ENCODE measurements at regions not wholly inside any gene's neighbourhood (a gene's known extent, or its start where the extent isn't known, plus 50 kb on each side); places are given as distances from the start of the nearest gene placed in this dataset.

GRCh38 chr7:112868609-112869008 lies 78.4 kb upstream of the TMEM168 start:
- Histone ChIP-seq H3K4me3 (ENCODE audit: low read length) (no peak overlapping the region), H3K9me3 (ENCODE audit: control insufficient read depth, low read depth, low read length) (peaks cover 9% of the 10 kb centered on the region), H3K36me3 (ENCODE audit: control insufficient read depth, insufficient read depth, low read length) (peaks cover 4% of the 10 kb centered on the region), H3K27ac (ENCODE audit: low read length) (no peak overlapping the region), H3K4me1 (ENCODE audit: control insufficient read depth, insufficient read depth, low read length) (no peaks in the 10 kb centered on the region), H3K27me3 (ENCODE audit: control insufficient read depth, insufficient read depth, low read length) (no peaks in the 10 kb centered on the region)
- DNase-seq, result no peak
- no CpG with 5 or more reads among the region's 4 CpGs for WGBS (ENCODE audit: insufficient coverage, low lambda C conversion rate)

GRCh38 chr7:112866424-112866823 lies 76.2 kb upstream of the TMEM168 start:
- Histone ChIP-seq H3K9me3 (ENCODE audit: control insufficient read depth, low read depth, low read length) (peaks cover 9% of the 10 kb centered on the region), H3K27me3 (ENCODE audit: control insufficient read depth, insufficient read depth, low read length) (no peaks in the 10 kb centered on the region), H3K27ac (ENCODE audit: low read length) (no peak overlapping the region), H3K36me3 (ENCODE audit: control insufficient read depth, insufficient read depth, low read length) (peaks cover 6% of the 10 kb centered on the region), H3K4me3 (ENCODE audit: low read length) (no peak overlapping the region), H3K4me1 (ENCODE audit: control insufficient read depth, insufficient read depth, low read length) (no peaks in the 10 kb centered on the region)
- no peak for DNase-seq
- 100% methylated on average over 1 of the region's 4 CpGs for WGBS (ENCODE audit: insufficient coverage, low lambda C conversion rate)

GRCh38 chr7:112864380-112864779 lies 74.2 kb upstream of the TMEM168 start:
- Histone ChIP-seq H3K27me3 (ENCODE audit: control insufficient read depth, insufficient read depth, low read length) (no peaks in the 10 kb centered on the region), H3K27ac (ENCODE audit: low read length) (no peak overlapping the region), H3K4me3 (ENCODE audit: low read length) (no peak overlapping the region), H3K36me3 (ENCODE audit: control insufficient read depth, insufficient read depth, low read length) (peaks cover 6% of the 10 kb centered on the region), H3K9me3 (ENCODE audit: control insufficient read depth, low read depth, low read length) (peaks cover 6% of the 10 kb centered on the region), H3K4me1 (ENCODE audit: control insufficient read depth, insufficient read depth, low read length) (no peaks in the 10 kb centered on the region)
- no peak for DNase-seq

GRCh38 chr7:112858838-112859237 lies 68.6 kb upstream of the TMEM168 start:
- Histone ChIP-seq H3K27ac (ENCODE audit: low read length) (no peak overlapping the region), H3K36me3 (ENCODE audit: control insufficient read depth, insufficient read depth, low read length) (peaks cover 6% of the 10 kb centered on the region), H3K4me1 (ENCODE audit: control insufficient read depth, insufficient read depth, low read length) (peaks cover 12% of the 10 kb centered on the region), H3K4me3 (ENCODE audit: low read length) (no peak overlapping the region), H3K27me3 (ENCODE audit: control insufficient read depth, insufficient read depth, low read length) (no peaks in the 10 kb centered on the region), H3K9me3 (ENCODE audit: control insufficient read depth, low read depth, low read length) (no peaks in the 10 kb centered on the region)
- no CpG with 5 or more reads among the region's 2 CpGs for WGBS (ENCODE audit: insufficient coverage, low lambda C conversion rate)
- no peak for DNase-seq

DNA sequence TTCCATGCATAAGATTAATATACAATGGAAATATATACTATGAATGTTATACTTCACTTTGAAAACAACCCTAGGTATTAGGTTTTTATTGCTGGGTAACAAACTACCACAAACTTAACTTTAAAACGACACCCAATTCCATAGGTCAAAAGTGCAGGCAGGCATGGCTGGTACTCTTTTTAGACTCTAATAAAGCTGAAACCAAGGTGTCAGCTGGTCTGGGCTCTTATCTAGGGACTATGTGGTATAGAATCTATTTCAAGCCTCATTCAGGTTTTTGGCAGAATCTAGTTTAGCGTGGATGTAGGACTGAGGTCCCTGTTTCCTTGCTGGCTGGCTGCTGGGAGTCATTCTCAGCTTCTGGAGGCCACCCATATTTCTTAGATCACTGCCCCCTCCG lies 65.0 kb upstream of the TMEM168 start:
- peaks cover 4% of the 10 kb centered on the region for H3K36me3 ChIP-seq (ENCODE audit: control insufficient read depth, insufficient read depth, low read length)
- H3K9me3 ChIP-seq (ENCODE audit: control insufficient read depth, low read depth, low read length), result no peaks in the 10 kb centered on the region
- no peaks in the 10 kb centered on the region for H3K27me3 ChIP-seq (ENCODE audit: control insufficient read depth, insufficient read depth, low read length)
- no peak overlapping the region for H3K4me3 ChIP-seq (ENCODE audit: low read length)
- 43% methylated on average over 1 of the region's 3 CpGs for WGBS (ENCODE audit: insufficient coverage, low lambda C conversion rate)
- H3K4me1 ChIP-seq (ENCODE audit: control insufficient read depth, insufficient read depth, low read length), result peaks cover 22% of the 10 kb centered on the region
- H3K27ac ChIP-seq (ENCODE audit: low read length), result no peak overlapping the region
- DNase-seq, result peak in 1 of 2 donors; percentile 26

DNA sequence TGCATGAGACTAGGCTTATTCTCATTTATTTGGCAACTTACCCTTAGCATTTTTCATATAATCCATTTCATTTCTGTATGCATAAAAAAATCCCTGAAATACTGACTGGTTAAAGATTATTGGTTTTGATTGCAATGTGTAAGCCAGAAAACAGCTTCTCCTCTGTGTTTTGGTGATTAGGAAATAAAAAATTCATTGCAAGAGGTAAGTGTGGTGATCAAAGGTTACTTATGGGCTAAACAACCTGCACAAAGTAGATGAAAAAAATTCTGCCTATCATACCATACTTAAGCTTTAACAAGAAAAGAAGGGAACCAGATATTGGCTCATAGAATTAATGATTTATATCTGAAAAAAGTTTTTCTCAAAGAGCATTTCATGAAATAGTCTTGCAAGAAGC lies 64.0 kb upstream of the TMEM168 start:
- H3K27me3 ChIP-seq (ENCODE audit: control insufficient read depth, insufficient read depth, low read length), result no peaks in the 10 kb centered on the region
- no peaks in the 10 kb centered on the region for H3K9me3 ChIP-seq (ENCODE audit: control insufficient read depth, low read depth, low read length)
- DNase-seq, result no peak
- no peak overlapping the region for H3K4me3 ChIP-seq (ENCODE audit: low read length)
- H3K27ac ChIP-seq (ENCODE audit: low read length), result peak overlapping the region; percentile 40
- H3K36me3 ChIP-seq (ENCODE audit: control insufficient read depth, insufficient read depth, low read length), result peaks cover 4% of the 10 kb centered on the region
- peaks cover 22% of the 10 kb centered on the region for H3K4me1 ChIP-seq (ENCODE audit: control insufficient read depth, insufficient read depth, low read length)

GRCh38 chr7:112853422-112853821 lies 63.2 kb upstream of the TMEM168 start:
- Histone ChIP-seq H3K27me3 (ENCODE audit: control insufficient read depth, insufficient read depth, low read length) (no peaks in the 10 kb centered on the region), H3K9me3 (ENCODE audit: control insufficient read depth, low read depth, low read length) (no peaks in the 10 kb centered on the region), H3K4me1 (ENCODE audit: control insufficient read depth, insufficient read depth, low read length) (peaks cover 22% of the 10 kb centered on the region), H3K4me3 (ENCODE audit: low read length) (no peak overlapping the region), H3K27ac (ENCODE audit: low read length) (peak overlapping the region; percentile 40), H3K36me3 (ENCODE audit: control insufficient read depth, insufficient read depth, low read length) (peaks cover 4% of the 10 kb centered on the region)
- no peak for DNase-seq

- Histone ChIP-seq H3K27me3 (ENCODE audit: control insufficient read depth, insufficient read depth, low read length) (no peaks in the 10 kb centered on the region), H3K27ac (ENCODE audit: low read length) (no peak overlapping the region), H3K36me3 (ENCODE audit: control insufficient read depth, insufficient read depth, low read length) (no peaks in the 10 kb centered on the region), H3K4me1 (ENCODE audit: control insufficient read depth, insufficient read depth, low read length) (no peaks in the 10 kb centered on the region), H3K4me3 (ENCODE audit: low read length) (no peak overlapping the region), H3K9me3 (ENCODE audit: control insufficient read depth, low read depth, low read length) (no peaks in the 10 kb centered on the region)
- DNase-seq, result no peak
- no CpG with 5 or more reads among the region's 1 CpG for whole genome bisulfite sequencing (ENCODE audit: insufficient coverage, low lambda C conversion rate)
These were observed 53.0 kb upstream of the TMEM168 start for GRCh38 chr7:112843151-112843550.

Measured in large intestine (tissue), 3 donors.